ENCODE measurements at regions not wholly inside any gene's neighbourhood (a gene's known extent, or its start where the extent isn't known, plus 50 kb on each side); places are given as distances from the start of the nearest gene placed in this dataset.

DNA sequence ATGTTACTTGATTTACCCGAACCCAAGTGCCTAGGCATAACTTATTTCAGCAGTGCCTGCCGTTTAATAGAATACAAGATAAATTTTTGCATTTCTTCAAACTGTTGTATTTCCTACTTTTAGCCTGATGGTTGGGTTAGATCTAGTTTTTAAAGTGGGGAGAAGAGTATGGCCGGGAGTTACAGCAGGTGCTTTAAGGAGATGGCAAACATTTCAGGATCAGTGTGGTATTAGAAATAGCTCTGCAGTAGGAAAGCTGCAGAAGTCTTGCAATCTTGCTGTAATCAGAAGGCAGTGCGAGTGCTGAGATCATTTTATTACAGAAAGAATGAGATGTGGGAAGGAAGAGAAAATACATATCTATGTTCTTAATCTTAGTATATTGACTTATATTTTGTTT is 977.8 kb upstream of the TENM3 start:
- DNase-seq (ENCODE audit: insufficient read length) (no peak), FAIRE-seq (no peak)
- TF ChIP-seq POLR2AphosphoS5 (IDR thresholded peaks at IDR 0.05; ENCODE audit: low read depth, low read length), result no peak

DNA sequence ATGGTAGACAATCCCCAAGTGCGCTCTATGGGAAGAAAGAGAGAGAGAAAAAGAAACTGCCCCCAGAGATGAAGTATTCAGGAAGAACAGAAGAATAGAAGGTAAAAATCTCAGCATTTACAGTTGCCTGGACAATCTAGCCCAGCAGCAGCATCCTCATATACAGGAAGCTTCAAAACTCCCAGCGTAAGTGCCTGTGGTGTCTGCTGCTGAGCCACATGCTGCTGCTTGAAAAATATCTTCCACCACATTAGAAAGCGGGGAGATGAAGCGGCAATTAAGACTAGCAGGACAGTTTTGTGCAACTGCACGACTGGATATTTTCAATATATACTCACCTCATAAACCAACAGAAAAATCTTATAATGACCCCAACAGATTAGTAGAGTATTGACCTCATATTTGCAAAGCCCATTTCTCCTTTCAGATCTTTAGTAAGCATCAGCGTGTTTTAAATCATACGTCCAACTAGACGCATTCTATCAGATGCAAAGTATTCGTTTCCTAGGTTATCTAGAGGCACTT is 972.0 kb upstream of the TENM3 start:
- no peak for DNase-seq (ENCODE audit: insufficient read length)
- no peak for FAIRE-seq
- TF ChIP-seq TAF1 (IDR thresholded peaks at IDR 0.05; ENCODE audit: borderline replicate concordance, low read depth, low read length), result no peak
- no peak for TF ChIP-seq POLR2AphosphoS5 (IDR thresholded peaks at IDR 0.05; ENCODE audit: low read depth, low read length)
- TF ChIP-seq POLR2A (IDR thresholded peaks at IDR 0.05; ENCODE audit: low read depth, low read length), result no peak

DNA sequence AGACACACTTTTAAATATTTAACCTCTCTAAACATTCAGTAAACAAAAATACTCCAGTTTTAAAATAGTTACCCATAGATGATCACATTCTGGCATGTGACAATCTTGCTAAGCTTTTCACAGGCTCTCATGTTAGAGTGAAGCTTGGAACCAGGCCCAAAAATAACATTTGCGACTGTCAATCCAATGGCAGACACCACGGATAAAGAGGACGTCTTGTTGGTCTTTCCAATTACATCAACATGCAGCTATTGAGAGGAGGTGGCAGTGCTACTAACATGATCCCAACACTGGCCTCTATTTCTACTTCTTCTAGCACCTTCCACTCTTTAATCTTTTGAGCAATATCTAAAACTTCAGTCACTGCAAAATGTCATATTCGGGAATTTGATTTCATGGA is 970.8 kb upstream of the TENM3 start:
- FAIRE-seq (no peak), DNase-seq (ENCODE audit: insufficient read length) (no peak)
- TF ChIP-seq TAF1 (IDR thresholded peaks at IDR 0.05; ENCODE audit: borderline replicate concordance, low read depth, low read length), result no peak

DNA sequence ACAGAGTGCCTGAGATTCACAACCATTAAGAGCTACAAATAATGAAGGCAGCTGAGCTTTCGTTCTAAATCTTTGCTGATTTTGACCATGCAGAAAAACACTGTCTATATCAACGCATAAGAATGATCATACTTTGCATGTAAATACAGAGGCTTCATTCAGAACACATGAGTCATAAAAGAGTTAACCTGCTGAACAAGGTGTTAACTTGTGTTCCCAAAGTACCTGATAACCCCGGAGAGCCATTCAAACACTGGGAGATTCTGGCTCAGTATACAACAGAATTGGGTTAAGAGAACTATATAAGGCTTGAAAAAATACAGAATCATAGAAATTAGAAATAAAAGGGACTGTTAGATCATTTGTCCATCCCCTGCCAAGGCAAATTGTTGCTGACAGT is 964.3 kb upstream of the TENM3 start:
- no peak for FAIRE-seq
- DNase-seq (ENCODE audit: insufficient read length), result no peak
- TF ChIP-seq TAF1 (IDR thresholded peaks at IDR 0.05; ENCODE audit: borderline replicate concordance, low read depth, low read length), result no peak
- no peak for TF ChIP-seq POLR2AphosphoS5 (IDR thresholded peaks at IDR 0.05; ENCODE audit: low read depth, low read length)
- no peak for TF ChIP-seq POLR2A (IDR thresholded peaks at IDR 0.05; ENCODE audit: low read depth, low read length)

DNA sequence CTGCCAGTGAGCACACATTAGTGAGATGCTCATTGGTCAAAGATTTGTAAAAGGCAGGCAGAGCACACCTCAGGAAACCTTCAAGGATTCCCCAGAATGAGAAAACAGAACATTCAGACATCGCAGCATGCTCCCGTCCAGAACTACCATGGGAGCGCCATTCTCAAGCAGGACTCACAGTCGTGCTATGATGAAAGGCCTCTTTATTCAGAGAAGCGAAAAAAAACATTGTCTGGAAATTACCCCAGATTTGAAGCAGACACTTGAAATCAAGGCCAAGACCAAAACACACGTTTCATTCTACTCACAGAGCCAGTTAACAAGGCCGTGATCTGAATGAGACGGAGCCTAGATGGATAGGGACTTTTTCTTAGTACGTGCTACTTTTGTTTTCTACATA is 961.8 kb upstream of the TENM3 start:
- DNase-seq (ENCODE audit: insufficient read length) (no peak), FAIRE-seq (no peak)
- TF ChIP-seq POLR2AphosphoS5 (IDR thresholded peaks at IDR 0.05; ENCODE audit: low read depth, low read length) (no peak), TAF1 (IDR thresholded peaks at IDR 0.05; ENCODE audit: borderline replicate concordance, low read depth, low read length) (no peak), POLR2A (IDR thresholded peaks at IDR 0.05; ENCODE audit: low read depth, low read length) (no peak)

DNA sequence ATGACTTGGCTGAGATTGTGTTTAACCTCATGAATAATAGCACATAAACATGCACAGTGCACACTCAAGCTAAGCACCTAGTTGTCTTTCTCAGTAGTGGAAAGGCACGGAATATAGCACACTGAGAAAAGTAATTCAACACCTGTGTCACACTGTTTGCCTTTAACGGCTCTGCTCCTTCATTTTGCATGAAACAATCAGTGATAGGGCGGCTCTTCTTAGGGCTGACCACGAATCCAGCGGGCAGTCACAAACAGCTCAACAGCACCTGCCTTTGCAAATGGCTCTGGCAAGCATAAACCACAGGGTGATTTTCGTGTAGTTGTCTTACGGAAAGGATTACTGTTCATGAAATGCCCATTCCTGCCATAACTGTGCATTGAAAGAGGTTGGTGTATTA is 954.0 kb upstream of the TENM3 start:
- FAIRE-seq (no peak), DNase-seq (ENCODE audit: insufficient read length) (no peak)
- TF ChIP-seq TAF1 (IDR thresholded peaks at IDR 0.05; ENCODE audit: borderline replicate concordance, low read depth, low read length) (no peak), POLR2AphosphoS5 (IDR thresholded peaks at IDR 0.05; ENCODE audit: low read depth, low read length) (no peak), POLR2A (IDR thresholded peaks at IDR 0.05; ENCODE audit: low read depth, low read length) (no peak)

DNA sequence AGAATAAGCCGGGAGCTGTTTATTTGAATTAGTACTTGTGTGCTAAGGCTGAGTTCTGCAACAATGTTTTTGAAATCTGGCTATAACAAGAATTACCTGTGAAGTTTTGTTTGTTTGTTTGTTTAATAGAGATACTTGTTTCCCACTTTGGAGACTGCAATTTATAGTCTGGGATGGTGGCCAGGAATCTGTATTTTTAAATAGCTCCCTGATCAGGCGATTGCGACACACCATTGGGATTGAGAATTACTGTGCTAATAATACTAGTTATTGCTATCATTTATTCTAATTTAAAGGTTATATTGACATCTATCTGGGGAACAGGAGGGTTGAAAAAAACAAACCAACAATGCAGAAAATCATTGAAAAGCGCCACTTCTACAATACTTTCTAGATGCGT is 951.6 kb upstream of the TENM3 start:
- no peak for DNase-seq (ENCODE audit: insufficient read length)
- no peak for FAIRE-seq
- TF ChIP-seq POLR2A (IDR thresholded peaks at IDR 0.05; ENCODE audit: low read depth, low read length) (no peak), POLR2AphosphoS5 (IDR thresholded peaks at IDR 0.05; ENCODE audit: low read depth, low read length) (no peak), TAF1 (IDR thresholded peaks at IDR 0.05; ENCODE audit: borderline replicate concordance, low read depth, low read length) (no peak)

DNA sequence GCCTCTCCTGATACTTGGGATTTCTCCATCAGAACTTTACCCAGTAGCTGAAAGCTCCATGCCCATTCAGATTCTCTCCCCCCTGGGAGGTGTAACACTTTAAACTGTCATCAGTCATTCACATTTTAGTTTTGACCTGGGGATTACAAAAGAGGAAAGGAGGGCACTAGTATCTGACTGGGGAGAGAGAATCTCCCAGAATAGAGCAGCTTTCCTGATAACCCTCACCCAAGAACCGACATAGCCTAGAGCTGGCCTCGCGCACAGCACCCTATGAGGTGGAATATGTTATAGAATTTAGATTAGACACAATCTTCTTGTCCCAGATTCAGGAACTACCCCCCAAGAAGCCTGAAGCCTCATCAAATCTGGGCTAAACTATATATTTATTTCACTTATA is 950.2 kb upstream of the TENM3 start:
- TF ChIP-seq POLR2A (IDR thresholded peaks at IDR 0.05; ENCODE audit: low read depth, low read length) (no peak), POLR2AphosphoS5 (IDR thresholded peaks at IDR 0.05; ENCODE audit: low read depth, low read length) (no peak), TAF1 (IDR thresholded peaks at IDR 0.05; ENCODE audit: borderline replicate concordance, low read depth, low read length) (no peak)
- DNase-seq (ENCODE audit: insufficient read length) (no peak), FAIRE-seq (no peak)

DNA sequence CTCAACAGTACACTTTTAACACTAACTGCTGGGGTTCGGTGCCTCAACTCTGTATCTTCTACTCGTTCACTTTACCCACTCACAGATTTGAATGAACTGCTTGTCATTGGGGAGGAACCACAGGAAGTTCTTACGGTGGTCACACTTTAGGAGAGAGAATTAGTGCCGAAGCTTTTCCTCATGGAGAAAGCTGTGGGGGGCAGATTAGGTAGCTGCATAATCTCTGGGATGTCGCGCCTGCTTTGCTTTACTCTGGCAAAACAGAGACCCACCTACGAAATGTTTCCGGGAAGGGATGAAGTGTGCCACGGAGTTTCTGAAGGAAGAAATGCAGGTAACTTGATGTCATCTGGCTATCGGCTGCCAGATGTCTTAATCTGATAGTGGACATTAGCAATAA is 949.7 kb upstream of the TENM3 start:
- no peak for DNase-seq (ENCODE audit: insufficient read length)
- TF ChIP-seq POLR2AphosphoS5 (IDR thresholded peaks at IDR 0.05; ENCODE audit: low read depth, low read length), result no peak
- TF ChIP-seq TAF1 (IDR thresholded peaks at IDR 0.05; ENCODE audit: borderline replicate concordance, low read depth, low read length), result no peak
- TF ChIP-seq POLR2A (IDR thresholded peaks at IDR 0.05; ENCODE audit: low read depth, low read length), result no peak
- no peak for FAIRE-seq

DNA sequence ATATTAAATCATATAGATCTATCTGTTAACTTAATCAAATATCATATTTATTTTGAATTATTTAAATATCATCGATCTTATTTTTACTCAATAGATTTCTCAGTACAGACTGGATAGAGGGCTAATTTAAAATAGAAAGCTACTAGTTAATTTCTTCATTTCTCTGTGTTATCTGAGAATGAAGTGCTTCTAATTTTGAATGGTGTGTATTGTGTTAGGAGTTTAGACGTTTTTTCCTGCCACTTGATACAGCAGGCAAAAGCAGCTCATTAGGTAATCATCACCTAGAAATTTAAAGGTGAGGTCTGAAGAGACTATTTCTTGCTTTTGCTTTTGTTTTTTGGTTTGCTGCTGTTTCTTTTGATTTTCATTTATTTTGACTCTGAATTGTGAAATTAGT is 948.8 kb upstream of the TENM3 start:
- no peak for TF ChIP-seq POLR2A (IDR thresholded peaks at IDR 0.05; ENCODE audit: low read depth, low read length)
- TF ChIP-seq POLR2AphosphoS5 (IDR thresholded peaks at IDR 0.05; ENCODE audit: low read depth, low read length), result no peak
- TF ChIP-seq TAF1 (IDR thresholded peaks at IDR 0.05; ENCODE audit: borderline replicate concordance, low read depth, low read length), result no peak
- DNase-seq (ENCODE audit: insufficient read length) (no peak), FAIRE-seq (no peak)

DNA sequence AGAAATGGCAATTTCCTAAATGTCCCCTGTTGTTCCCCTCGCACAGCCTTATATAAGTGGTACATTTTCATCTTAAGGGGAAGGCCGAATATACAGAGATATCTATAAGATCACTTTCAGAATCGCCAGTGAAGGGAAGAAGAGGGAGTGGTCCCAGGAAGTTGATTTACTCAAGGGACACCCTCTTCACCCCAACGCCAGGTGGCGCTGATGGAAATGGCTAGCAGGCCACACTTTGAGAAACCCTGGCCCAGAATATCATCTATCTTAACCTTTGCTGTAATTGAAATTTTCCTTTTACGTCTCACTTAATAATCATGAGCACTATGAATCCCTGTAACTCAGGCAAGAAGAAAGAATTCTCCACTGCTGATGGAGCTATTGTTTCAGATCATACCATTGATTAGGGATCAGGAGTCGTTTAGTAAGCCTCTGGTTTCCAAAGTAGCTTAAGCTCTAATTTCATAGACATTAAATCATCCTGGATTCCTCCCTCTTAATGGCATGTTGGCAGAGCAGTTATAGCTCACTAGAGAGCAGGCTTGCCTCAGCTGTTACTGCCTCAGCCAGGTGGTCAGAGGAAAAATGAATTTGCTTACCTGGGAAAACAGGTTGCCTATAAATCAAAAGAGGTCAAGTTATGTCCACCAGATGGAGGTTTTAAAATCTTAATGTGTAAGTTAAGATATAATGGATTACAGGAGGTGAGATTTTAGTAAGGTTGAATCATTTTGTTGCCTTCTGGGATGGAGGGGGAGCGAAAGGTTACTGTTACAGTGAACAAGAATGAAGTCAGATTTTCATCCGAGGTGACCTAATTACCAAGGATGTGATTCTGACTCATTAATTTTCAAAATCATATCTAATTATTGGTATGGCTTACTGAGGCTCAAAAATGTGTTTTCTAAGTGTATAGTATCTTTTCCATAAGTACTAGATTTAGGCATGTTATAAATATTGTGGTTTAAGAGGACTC is 941.2 kb upstream of the TENM3 start:
- FAIRE-seq, result peak; percentile 81
- DNase-seq (ENCODE audit: insufficient read length), result no peak

DNA sequence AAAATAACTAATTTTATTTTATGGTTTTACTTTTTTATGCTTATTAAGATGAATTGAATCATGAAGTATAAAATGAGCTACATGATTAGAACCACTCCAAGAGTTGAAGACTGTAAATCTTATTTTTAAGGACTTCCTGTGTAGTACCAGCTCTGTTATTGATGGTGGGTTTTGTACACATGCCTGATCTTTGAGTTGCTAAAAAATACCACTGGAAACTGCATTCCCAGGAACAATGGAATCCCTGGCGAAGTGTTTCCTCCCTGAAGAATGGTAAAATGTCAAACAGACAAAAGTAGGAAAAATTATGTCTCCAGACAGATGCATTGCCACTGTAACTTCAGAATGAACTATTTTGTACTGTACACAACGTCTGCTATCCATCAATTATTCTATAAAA is 935.4 kb upstream of the TENM3 start:
- TF ChIP-seq TAF1 (IDR thresholded peaks at IDR 0.05; ENCODE audit: borderline replicate concordance, low read depth, low read length), result no peak
- TF ChIP-seq POLR2A (IDR thresholded peaks at IDR 0.05; ENCODE audit: low read depth, low read length), result no peak
- no peak for TF ChIP-seq POLR2AphosphoS5 (IDR thresholded peaks at IDR 0.05; ENCODE audit: low read depth, low read length)
- no peak for FAIRE-seq

More for the DNA sequence above, 941.2 kb upstream of the TENM3 start:
- no peak for TF ChIP-seq POLR2AphosphoS5 (IDR thresholded peaks at IDR 0.05; ENCODE audit: low read depth, low read length)
- no peak for TF ChIP-seq TAF1 (IDR thresholded peaks at IDR 0.05; ENCODE audit: borderline replicate concordance, low read depth, low read length)
- no peak for TF ChIP-seq POLR2A (IDR thresholded peaks at IDR 0.05; ENCODE audit: low read depth, low read length)

More for the DNA sequence above, 935.4 kb upstream of the TENM3 start:
- no peak for DNase-seq (ENCODE audit: insufficient read length)
